ENCODE measurements at regions not wholly inside any gene's neighbourhood (a gene's known extent, or its start where the extent isn't known, plus 50 kb on each side); places are given as distances from the start of the nearest gene placed in this dataset.

DNA sequence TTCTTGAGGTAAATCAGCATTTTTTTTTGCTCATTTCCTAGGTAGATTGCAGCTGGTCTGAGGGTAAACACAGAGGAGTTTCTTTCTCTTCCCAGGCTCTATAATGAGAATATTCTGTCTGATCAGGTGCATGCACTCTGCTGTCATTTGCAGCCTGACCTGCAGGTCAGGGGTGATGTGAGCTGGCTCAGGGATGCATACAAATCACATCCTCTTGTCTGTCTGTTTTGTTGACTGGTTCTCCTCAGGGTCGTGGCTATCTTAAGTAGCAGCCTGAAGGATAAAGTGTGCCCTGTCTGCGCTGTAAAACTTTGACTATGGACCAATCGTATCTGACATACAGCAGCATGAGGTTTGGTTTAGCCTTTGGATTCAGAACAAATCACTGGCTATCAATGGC, 183.4 kb upstream of the POU3F2 start:
- H3K27me3 Mint-ChIP-seq = no peaks in the 10 kb centered on the region
- H3K9me3 Mint-ChIP-seq = no peaks in the 10 kb centered on the region
- no peak overlapping the region for H3K27ac Mint-ChIP-seq
- ATAC-seq (no peak), DNase-seq (no peak)
- H3K4me3 Mint-ChIP-seq = no peak overlapping the region
- no peaks in the 10 kb centered on the region for H3K4me1 Mint-ChIP-seq

DNA sequence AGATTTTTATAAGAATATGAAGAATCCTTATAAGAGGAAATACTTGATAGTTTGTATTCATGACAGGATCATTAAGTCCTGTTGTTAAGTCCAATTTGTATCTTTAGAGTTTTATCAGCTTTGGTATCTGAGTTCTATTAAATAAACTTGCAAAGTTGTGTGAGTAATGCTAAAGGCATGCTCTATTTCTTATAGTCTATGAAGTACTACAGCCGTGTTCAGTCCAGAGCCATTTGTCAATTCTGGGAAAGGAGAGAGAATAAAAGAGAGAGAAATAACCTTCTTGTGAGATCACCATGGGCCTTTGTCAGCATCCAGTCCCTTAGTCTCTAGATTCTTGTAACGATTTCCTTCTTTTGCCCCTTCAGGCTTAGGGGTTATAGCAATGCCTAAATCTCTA, 181.2 kb upstream of the POU3F2 start:
- no peak for DNase-seq
- Mint-ChIP-seq H3K27ac (no peak overlapping the region), H3K4me1 (no peaks in the 10 kb centered on the region), H3K4me3 (no peak overlapping the region), H3K9me3 (no peaks in the 10 kb centered on the region), H3K27me3 (no peaks in the 10 kb centered on the region)
- ATAC-seq = no peak

DNA sequence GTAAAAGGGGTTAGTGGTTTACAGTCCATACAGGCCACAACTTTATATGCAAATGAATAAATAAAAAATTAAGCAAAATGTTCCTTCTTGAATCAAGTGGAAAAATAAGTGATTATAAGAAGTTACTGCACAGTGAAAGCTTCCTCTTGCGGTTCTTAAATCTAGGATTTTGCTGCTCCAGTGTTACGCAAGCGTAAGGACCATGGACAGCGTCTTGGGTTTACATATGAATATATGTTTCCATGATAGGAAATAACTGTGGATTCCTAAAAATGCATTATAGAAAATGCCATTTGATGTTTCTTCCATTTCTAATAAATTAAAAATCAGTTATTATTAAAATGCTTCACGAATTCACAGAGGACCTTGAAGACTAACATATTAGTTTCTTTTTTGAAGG, 176.6 kb upstream of the POU3F2 start:
- Mint-ChIP-seq H3K4me3 (no peak overlapping the region), H3K4me1 (no peaks in the 10 kb centered on the region), H3K27me3 (no peaks in the 10 kb centered on the region), H3K9me3 (no peaks in the 10 kb centered on the region), H3K27ac (no peak overlapping the region)
- DNase-seq (no peak), ATAC-seq (no peak)

DNA sequence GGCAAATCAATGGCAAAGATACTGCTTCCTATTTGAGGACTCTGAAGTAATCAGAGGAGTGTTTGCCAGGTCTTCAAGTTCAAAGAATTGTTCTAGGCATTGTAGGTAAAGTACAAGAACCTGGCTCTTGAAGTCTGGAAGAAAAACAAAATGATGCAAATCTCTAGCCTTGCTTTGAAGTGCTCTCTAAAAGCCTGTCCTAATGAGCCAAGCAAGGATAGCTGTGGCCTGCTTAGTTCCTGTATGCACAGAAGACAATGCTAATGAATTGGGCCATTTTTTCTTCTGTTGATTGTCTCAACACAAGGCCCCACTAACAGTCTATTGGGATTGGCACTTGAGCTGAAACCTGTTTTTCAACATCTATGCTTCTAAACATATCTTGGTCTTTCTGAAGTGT, 165.0 kb upstream of the POU3F2 start:
- no peak for DNase-seq
- no peak overlapping the region for H3K27ac Mint-ChIP-seq
- H3K27me3 Mint-ChIP-seq = no peaks in the 10 kb centered on the region
- no peaks in the 10 kb centered on the region for H3K9me3 Mint-ChIP-seq
- H3K4me3 Mint-ChIP-seq = no peak overlapping the region
- ATAC-seq = no peak
- no peaks in the 10 kb centered on the region for H3K4me1 Mint-ChIP-seq

DNA sequence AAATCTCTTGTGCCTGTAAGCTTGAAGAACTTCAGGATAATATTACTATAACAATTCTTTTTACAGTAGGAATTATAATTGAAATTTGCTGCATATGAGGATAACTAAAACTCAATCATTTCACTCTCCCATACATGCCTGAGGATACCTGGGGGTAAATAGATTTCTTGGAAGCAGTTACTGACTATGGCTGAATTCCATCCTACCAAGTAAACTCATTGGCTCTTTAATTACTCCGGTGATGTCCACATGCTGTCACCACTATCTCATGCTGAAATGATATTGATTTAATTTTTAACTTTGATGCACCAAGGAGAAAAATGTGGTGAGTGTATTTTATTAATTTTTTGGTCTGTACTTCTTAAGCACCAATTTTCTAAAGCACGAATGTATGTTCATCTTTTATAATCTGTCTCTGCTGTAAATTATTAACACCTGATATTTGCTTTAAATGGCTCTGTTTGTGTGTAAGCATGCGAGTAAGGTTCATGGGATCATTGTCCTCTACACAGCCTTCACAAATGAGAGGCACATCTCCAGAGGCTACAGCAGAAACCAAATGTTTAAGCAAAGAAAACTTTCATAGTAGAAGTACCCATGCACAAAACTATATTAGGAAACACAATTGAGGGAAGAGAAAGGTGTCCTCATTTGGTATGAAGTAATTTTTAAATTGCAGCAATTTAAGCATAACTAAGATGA, 164.2 kb upstream of the POU3F2 start:
- no peaks in the 10 kb centered on the region for H3K4me1 Mint-ChIP-seq
- H3K9me3 Mint-ChIP-seq = no peaks in the 10 kb centered on the region
- no peaks in the 10 kb centered on the region for H3K27me3 Mint-ChIP-seq
- H3K27ac Mint-ChIP-seq = no peak overlapping the region
- H3K4me3 Mint-ChIP-seq = no peak overlapping the region
- DNase-seq (no peak), ATAC-seq (no peak)

DNA sequence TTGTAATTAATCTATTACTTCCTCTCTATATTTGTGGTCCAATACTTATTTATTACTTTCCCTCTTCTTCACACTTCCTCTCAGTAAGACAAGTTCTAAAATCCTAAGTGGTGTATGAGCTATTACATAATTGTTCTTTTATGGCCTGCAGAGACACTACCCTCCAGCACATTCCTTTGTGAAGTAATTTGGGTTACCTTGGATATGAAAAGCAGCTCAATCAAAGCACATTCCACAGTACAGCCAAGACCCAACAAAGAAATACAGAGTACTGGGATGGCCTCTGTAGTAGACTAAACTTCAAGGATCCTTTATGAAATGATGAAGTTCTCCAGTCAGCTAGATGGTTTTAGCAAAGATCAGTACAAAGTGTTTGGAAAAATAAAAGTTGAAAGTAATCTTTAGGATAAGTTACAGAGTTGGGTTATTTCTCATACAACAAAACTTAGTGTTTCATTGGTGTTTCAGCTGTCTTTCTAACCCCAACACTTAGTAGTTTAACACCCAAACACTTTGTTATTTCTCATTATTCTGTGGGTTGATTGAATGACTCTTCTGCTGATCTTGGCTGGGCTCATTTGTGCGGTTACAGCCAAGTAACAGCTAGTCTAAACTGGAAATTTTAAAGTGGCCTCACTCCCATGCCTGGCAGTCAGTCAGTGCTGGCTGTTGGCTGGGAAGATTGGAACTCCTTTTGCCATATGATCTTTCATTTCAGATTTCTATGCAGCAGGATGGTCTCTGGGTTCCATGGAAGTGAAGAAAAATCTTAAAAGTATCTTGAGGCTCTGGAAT, 161.5 kb upstream of the POU3F2 start:
- no peaks in the 10 kb centered on the region for H3K4me1 Mint-ChIP-seq
- DNase-seq (no peak), ATAC-seq (no peak)
- peaks cover 4 to 14% of the 10 kb centered on the region in 2 donors for H3K9me3 Mint-ChIP-seq
- H3K4me3 Mint-ChIP-seq = no peak overlapping the region
- no peak overlapping the region for H3K27ac Mint-ChIP-seq
- H3K27me3 Mint-ChIP-seq = no peaks in the 10 kb centered on the region

DNA sequence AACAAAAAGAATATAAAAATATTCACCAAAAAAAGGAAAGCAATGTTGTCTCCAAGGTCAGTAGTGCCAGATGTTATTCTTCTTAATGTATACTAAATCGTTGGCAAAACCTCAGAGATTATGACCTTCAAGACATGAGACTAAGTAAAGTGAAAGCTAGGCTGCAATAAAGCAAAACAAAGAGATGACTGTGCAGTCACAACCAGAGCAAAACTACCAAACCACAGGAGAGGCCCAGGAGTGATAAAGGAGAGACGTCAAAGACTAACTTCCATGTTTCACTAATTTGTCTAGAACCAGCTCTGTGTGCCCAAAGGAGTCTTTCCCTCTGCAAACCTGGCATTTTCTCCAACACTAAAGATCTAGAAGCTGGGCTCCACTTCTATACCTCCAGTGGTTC, 155.9 kb upstream of the POU3F2 start:
- ATAC-seq (no peak), DNase-seq (no peak)
- H3K27me3 Mint-ChIP-seq = no peaks in the 10 kb centered on the region
- no peaks in the 10 kb centered on the region for H3K4me1 Mint-ChIP-seq
- H3K9me3 Mint-ChIP-seq = peaks cover 9 to 21% of the 10 kb centered on the region in 2 donors
- H3K27ac Mint-ChIP-seq = no peak overlapping the region
- H3K4me3 Mint-ChIP-seq = no peak overlapping the region

DNA sequence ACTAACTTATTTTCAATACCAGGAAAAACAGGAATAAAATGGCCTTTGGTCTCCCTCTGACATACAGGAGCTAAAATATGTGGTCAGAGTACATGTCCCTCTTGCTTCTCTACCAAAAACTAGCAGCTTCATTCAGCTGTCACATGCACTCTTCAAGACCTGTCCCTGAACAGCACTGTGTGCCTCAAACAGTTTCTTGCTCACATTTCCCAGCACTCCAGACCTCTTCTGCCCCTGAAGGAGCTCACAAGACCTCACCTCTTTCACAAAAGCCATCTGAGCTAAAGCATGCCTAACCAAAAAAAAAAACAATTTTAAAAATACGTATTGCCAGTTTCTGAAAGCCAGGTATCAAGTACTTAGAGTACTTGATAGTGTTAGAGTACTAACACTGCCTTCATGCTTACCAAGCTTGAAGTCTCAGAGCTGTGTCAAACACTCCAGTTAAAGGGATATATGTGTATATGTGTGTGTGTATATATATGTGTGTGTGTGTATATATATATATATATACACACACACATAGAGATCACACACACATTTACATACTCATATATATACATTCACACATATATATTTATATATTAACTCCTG, 148.3 kb upstream of the POU3F2 start:
- Mint-ChIP-seq H3K27me3 (peaks cover 8% of the 10 kb centered on the region), H3K4me1 (no peaks in the 10 kb centered on the region), H3K9me3 (no peaks in the 10 kb centered on the region), H3K27ac (no peak overlapping the region), H3K4me3 (no peak overlapping the region)
- DNase-seq = no peak
- ATAC-seq = no peak

DNA sequence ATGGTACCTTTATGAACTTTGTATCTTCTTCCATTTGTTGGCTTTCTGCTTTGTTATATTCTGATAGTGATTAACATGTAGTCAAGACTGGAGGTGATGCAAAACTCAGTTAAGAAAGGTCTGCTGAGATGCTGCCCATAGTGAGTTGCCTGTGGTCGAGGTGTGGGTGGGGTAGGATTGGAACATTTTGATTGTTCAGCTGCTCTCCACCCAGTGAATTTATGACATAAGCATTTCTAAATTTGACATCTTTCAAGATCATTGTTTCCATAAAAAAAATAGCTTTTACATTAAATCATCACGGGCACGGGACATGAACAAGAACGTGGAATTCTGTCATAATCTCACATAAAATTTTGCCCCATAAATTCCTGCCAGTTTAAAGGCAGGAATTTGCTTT, 146.6 kb upstream of the POU3F2 start:
- H3K4me1 Mint-ChIP-seq = no peaks in the 10 kb centered on the region
- no peak for ATAC-seq
- DNase-seq = no peak

DNA sequence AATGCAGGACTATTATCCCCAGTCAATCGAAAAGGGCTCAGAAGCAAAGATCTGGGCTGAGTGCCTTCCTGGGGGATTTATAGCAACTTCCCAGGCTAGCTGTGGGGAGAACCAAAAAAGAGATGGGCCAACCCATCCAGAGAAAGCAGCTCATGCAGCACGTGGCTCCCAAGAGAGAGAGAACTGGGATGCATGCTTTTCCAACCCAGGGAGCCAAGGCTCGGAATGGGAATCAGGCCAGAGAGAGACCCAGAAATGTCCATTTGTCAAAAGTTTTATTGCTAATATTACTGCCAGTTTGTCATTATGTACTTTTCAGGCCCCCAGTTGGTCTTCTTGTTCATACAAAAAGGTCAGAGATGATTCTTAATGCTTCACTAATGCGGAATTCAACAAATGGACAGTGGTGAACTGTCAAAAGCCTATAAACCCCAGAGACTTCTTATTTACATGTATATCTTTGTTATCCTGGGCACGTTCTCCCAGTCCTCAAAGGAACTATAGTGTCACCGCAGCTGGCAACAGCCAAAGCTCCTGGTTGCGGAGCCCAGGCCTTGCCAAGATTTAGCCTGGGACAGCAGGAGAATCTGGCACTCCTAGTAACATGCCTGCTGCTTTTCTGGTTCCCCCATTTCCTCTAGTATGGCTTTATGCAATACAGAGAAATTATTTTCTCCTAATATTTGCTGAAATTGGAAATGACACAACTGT, 139.1 kb upstream of the POU3F2 start:
- DNase-seq (no peak), ATAC-seq (no peak)
- no peak overlapping the region for H3K4me3 Mint-ChIP-seq
- H3K27me3 Mint-ChIP-seq = no peaks in the 10 kb centered on the region
- no peaks in the 10 kb centered on the region for H3K9me3 Mint-ChIP-seq
- no peak overlapping the region for H3K27ac Mint-ChIP-seq
- H3K4me1 Mint-ChIP-seq = no peaks in the 10 kb centered on the region

More for the DNA sequence above, 146.6 kb upstream of the POU3F2 start:
- H3K27me3 Mint-ChIP-seq = peaks cover 8% of the 10 kb centered on the region
- no peak overlapping the region for H3K4me3 Mint-ChIP-seq
- H3K27ac Mint-ChIP-seq = no peak overlapping the region
- no peaks in the 10 kb centered on the region for H3K9me3 Mint-ChIP-seq

DNA sequence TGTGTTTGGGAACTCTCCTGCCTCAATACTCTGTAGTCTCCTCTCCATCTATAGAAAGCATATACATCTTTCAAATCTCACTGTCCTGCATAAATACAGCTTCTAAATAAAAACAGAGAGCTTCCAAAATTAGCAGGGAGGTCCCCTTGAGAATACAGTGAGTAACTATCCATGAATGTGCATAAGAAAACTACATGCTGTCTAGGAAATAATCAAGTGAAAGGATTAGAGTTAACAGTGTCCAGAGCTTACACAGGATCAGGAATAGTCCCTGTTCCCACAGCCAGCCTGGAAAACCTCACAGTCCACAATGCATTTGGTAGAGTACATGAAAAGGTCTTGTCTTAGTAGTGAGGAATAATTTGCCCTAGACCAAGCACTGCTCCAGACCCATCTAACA, 123.0 kb upstream of the POU3F2 start:
- peaks cover 9% of the 10 kb centered on the region for H3K27me3 Mint-ChIP-seq
- no peak overlapping the region for H3K4me3 Mint-ChIP-seq
- no peaks in the 10 kb centered on the region for H3K9me3 Mint-ChIP-seq
- no peak overlapping the region for H3K27ac Mint-ChIP-seq
- no peaks in the 10 kb centered on the region for H3K4me1 Mint-ChIP-seq
- no peak for ATAC-seq
- DNase-seq = no peak

DNA sequence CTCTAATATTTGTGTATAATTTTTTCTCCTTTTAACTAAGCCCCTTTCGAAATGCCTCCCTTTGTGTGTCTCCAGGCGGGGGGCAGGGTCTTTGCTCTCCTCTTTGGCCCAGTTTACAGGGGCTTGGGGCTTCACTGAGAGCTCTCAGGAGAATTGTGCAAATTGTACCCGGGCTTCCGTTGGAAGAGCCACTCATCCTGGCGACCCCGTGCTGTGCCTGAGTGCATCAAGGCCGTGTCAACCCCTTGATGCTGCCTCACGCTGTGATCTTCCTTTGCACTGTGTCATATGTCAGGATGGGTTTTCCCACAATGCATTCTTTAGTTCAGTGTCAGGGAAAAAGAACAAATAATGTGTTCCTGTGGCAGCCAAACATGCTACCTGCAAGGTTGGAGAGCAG, 118.0 kb upstream of the POU3F2 start:
- DNase-seq (no peak), ATAC-seq (no peak)
- Mint-ChIP-seq H3K4me3 (no peak overlapping the region), H3K9me3 (no peaks in the 10 kb centered on the region), H3K27me3 (peaks cover 20% of the 10 kb centered on the region), H3K27ac (no peak overlapping the region), H3K4me1 (no peaks in the 10 kb centered on the region)

DNA sequence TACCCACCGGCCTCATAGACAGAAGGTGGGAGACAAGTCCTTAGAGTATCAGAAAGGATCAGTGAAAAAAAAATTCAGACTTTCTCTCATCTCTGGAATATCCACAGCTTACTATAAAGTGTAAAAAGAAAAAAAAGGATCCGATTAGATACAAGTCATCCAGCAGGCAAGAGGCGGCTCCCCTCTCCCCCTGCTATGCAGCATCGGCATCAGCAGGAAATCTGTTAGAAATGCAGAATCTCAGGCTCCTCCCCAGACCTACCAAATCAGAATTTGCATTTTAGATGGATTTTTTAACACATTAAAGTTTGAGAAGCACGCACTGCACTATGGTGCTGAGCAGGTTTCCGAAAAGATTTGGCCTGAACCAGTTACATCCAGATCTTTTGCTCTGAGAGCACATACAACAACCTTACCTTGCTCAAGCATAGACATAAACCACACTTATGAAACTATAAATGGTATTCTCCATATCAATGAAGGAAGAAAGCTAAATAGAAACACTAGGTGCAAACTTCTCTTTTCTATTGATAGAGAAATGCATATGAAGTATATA, 117.0 kb upstream of the POU3F2 start:
- DNase-seq (no peak), ATAC-seq (no peak)
- H3K4me1 Mint-ChIP-seq = no peaks in the 10 kb centered on the region
- H3K4me3 Mint-ChIP-seq = no peak overlapping the region
- H3K9me3 Mint-ChIP-seq = no peaks in the 10 kb centered on the region
- peaks cover 20% of the 10 kb centered on the region for H3K27me3 Mint-ChIP-seq
- H3K27ac Mint-ChIP-seq = no peak overlapping the region

DNA sequence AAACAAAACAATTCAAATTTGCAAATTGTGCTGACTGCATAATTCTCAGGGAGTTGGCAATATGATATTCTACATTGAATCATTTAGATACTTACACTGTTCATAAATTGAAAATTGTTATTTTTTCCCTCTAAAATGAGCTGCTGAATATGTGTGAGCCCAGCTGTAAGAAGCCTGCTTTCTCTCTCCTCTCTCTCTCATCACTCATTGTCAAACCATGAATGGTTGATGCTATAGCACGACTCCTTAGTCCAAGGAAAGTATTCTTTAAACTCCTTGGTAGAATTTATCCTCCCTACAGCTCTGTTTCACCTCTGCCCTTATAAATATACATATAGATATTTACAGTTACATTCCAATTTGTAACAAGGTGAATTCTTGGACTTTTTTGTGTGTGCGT, 116.4 kb upstream of the POU3F2 start:
- no peak overlapping the region for H3K4me3 Mint-ChIP-seq
- peaks cover 20% of the 10 kb centered on the region for H3K27me3 Mint-ChIP-seq
- peak overlapping the region in 1 of 2 donors; percentile 65 for H3K27ac Mint-ChIP-seq
- no peaks in the 10 kb centered on the region for H3K4me1 Mint-ChIP-seq
- no peak for ATAC-seq
- no peaks in the 10 kb centered on the region for H3K9me3 Mint-ChIP-seq
- DNase-seq = no peak

DNA sequence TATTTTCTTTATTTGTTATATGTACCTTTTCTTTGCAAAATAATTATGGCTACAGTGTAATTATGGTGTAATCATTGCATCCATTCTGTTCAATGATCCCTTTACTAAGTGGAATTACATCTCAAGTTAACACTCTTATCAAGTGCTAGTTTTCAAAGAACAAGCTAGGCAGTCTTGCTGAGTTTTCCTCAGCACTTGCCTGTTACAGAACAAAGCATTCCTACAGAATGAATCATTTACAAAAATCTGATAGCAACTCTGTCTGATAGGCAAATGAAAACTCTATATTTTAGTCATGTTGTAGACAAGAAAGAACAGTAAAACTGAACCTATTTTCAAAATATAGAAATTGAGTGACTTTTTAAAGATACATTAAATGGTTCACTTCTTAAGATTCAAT, 109.8 kb upstream of the POU3F2 start:
- H3K27me3 Mint-ChIP-seq = no peaks in the 10 kb centered on the region
- H3K4me3 Mint-ChIP-seq = no peak overlapping the region

More for the DNA sequence above, 109.8 kb upstream of the POU3F2 start:
- Mint-ChIP-seq H3K27ac (no peak overlapping the region), H3K4me1 (no peaks in the 10 kb centered on the region), H3K9me3 (no peaks in the 10 kb centered on the region)
- DNase-seq (no peak), ATAC-seq (no peak)

Measured in stimulated activated naive CD8-positive, alpha-beta T cell treated with anti-CD3 and anti-CD28 coated beads, Interleukin-15, amount 100 ng/mL, for 72 hours (primary cell).